GM12872 (cell line): ENCODE measurements at regions not wholly inside any gene's neighbourhood (a gene's known extent, or its start where the extent isn't known, plus 50 kb on each side); places are given as distances from the start of the nearest gene placed in this dataset.

Experiments
- CTCF ChIP-seq: IDR thresholded peaks from 3 replicates; pipeline ENCODE4 v1.5.1; 2011; ENCODE audit warnings: low read depth, mild to moderate bottlenecking, low read length, moderate library complexity; ENCODE audit not compliant: insufficient read depth

GRCh38 chr2:16245481-16246054, 305.2 kb downstream of the MYCN start:
- no peak for TF ChIP-seq CTCF

- no peak for TF ChIP-seq CTCF
These were observed 304.6 kb downstream of the MYCN start for GRCh38 chr2:16244966-16245320.

GRCh38 chr2:16244153-16244965, 304.0 kb downstream of the MYCN start:
- TF ChIP-seq CTCF: no peak

- TF ChIP-seq CTCF: no peak
These were observed 303.2 kb downstream of the MYCN start for GRCh38 chr2:16243411-16243996.

GRCh38 chr2:16242906-16243305, 302.6 kb downstream of the MYCN start:
- no peak for TF ChIP-seq CTCF

- no peak for TF ChIP-seq CTCF
These were observed 301.1 kb downstream of the MYCN start for GRCh38 chr2:16241166-16242160.

GRCh38 chr2:16240402-16240801, 300.1 kb downstream of the MYCN start:
- TF ChIP-seq CTCF: no peak
